ENCODE measurements at regions not wholly inside any gene's neighbourhood (a gene's known extent, or its start where the extent isn't known, plus 50 kb on each side); places are given as distances from the start of the nearest gene placed in this dataset.

- TF ChIP-seq BMI1 (IDR thresholded peaks at IDR 0.05; ENCODE audit: low read length) (no peak), HDAC6 (IDR thresholded peaks at IDR 0.05; ENCODE audit: low read depth, low read length) (no peak), ZNF121 (CRISPR knock-in tag; conservative IDR thresholded peaks at IDR 0.05) (no peak), JUNB (CRISPR knock-in tag; conservative IDR thresholded peaks at IDR 0.05) (no peak), NR3C1 (CRISPR knock-in tag; IDR thresholded peaks at IDR 0.05) (no peak), OTX1 (CRISPR knock-in tag; IDR thresholded peaks at IDR 0.05) (no peak), RNF2 (IDR thresholded peaks at IDR 0.05) (no peak), POLR2A (conservative IDR thresholded peaks at IDR 0.05) (no peak), CREB1 (IDR thresholded peaks at IDR 0.05) (no peak), CREB1 (CRISPR knock-in tag; IDR thresholded peaks at IDR 0.05) (no peak)
- TF ChIP-seq, protein P1, sequence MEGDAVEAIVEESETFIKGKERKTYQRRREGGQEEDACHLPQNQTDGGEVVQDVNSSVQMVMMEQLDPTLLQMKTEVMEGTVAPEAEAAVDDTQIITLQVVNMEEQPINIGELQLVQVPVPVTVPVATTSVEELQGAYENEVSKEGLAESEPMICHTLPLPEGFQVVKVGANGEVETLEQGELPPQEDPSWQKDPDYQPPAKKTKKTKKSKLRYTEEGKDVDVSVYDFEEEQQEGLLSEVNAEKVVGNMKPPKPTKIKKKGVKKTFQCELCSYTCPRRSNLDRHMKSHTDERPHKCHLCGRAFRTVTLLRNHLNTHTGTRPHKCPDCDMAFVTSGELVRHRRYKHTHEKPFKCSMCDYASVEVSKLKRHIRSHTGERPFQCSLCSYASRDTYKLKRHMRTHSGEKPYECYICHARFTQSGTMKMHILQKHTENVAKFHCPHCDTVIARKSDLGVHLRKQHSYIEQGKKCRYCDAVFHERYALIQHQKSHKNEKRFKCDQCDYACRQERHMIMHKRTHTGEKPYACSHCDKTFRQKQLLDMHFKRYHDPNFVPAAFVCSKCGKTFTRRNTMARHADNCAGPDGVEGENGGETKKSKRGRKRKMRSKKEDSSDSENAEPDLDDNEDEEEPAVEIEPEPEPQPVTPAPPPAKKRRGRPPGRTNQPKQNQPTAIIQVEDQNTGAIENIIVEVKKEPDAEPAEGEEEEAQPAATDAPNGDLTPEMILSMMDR (IDR thresholded peaks at IDR 0.05 in 2 of 3, conservative IDR thresholded peaks at IDR 0.05 in 1 of 3; ENCODE audit: insufficient read depth in 2 of 3, low read depth in 1 of 3, low read length in 3 of 3): no peak
Measured at GRCh38 chr9:28848671-28849070, 1275.4 kb upstream of the C9orf72 start.

Data from K562 (cell line).